G401.6 (cell line): ENCODE measurements at regions not wholly inside any gene's neighbourhood (a gene's known extent, or its start where the extent isn't known, plus 50 kb on each side); places are given as distances from the start of the nearest gene placed in this dataset.
"Not testable (repeated sequence)": the region's sequence is repeated elsewhere in the genome, so short reads cannot be mapped to it uniquely, and the experiment has no call there.

Experiments
- FAIRE-seq: peaks from 2 replicates; lab custom pipeline; 2012; peaks lifted over from hg19 to GRCh38; lab: Jason Lieb, UNC

DNA sequence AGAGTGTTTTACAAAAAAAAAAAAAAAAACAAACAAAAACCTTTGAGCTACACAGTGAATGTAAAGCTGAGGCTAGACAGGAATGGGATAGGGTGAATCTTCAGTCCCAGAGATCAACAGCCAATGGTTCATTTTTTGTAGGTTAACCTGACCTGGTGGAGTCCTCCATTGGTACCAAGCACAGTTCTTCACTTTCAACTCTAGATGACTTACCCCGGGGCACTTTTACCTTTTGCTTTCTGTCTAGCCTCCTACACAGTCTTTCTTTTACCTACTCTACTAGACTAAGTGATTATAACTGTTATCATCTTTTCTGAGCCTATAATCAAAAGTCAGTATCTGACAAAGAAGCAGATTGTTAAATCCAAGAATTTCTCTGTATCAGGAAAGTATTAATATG lies 50.9 kb downstream of the ANXA2R start:
- FAIRE-seq, result no peak

DNA sequence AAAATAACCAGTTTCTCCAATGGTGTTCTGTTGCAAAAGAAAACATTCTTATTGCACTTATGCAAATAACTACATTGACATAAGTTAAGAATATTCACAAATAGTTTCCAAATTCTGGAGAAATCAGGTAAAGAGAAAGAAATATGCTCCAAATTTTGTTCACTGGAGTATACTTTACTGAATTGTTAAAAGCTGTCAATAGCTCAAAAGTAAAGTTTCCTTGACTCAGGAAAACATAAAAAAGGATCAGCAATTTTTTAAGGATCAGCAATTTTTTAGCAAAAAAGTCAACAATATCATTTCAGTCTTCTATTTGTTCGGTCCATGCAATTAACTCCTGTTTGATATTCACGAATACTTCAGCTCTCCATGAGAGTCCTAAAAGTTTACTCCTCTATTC lies 51.6 kb downstream of the ANXA2R start:
- FAIRE-seq, result no peak

DNA sequence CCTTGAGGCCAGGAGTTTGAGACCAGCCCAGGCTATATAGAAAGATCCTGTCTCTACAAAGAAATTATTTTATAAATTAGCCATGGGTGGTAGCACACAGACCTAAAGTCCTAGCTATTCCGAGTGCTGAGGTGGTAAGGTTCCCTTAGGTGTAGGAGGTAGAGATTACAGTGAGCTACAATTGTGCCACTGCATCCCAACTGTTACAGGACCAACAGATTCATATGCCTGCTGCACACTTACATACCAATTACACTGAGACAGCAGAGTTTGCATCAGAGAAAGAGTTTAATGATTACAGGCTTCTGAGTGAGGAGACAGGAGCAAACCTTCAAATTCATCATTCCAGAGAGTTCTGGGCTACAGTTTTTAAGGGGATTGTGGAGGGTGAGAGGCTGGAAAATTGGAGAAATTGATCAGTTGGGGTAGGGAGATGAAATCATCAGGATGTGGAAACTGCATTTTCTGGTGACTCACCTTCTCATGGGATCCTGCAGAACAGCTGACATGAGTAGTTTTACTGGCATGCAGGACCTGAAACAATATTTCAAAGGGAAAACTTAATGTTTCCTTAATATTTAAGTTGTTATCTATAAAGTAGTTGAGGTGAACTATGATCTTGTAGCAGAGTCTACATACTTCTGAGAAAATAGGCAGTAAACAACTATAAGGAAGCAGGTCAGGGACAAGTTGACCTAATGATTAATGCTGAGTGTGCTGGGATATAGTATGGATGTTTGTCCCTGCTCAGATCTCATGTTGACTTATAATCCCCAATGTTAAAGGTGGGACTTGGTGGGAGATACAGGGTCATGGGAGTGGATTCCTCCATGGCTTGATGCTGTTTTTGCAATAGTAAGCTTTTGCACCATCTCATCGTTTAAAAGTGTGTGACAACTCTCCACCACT lies 54.7 kb downstream of the ANXA2R start:
- FAIRE-seq, result no peak

DNA sequence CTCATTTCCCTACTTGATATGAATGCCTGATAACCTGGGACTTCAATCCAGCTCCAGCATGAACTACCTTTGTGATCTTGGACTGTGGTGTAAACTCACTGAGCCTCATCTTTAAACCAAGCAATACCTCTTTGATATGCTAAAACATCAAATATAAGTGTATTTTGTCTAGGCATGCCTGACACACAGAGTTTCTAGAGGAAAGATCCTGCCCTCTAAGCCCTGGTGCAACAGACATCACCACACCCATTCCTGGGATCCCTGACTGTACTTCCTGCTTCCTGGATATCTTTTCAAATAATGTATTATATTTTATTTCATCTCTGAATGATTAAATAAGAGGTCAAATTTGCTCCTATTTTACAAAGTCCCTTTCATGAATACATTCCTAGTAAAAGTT lies 55.8 kb downstream of the ANXA2R start:
- no peak for FAIRE-seq

DNA sequence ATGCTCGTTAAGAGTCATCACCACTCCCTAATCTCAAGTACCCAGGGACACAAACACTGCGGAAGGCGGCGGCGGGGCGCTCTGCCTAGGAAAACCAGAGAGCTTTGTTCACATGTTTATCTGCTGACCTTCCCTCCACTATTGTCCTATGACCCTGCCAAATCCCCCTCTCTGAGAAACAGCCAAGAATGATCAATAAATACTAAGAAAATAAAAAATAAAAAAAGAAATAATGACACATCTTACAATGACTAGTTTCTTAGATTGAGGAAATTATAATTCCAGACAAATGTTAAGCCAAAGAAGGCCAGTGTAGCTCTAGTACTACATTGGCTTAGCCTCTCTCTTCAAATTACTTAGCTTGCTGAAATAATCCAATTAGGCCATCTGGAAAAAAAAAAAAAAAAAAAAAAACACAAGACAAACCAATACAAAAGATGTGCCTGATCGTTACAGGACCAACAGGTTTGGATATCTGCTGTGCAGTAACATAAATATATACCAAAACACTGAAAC lies 58.0 kb downstream of the ANXA2R start:
- no peak for FAIRE-seq

DNA sequence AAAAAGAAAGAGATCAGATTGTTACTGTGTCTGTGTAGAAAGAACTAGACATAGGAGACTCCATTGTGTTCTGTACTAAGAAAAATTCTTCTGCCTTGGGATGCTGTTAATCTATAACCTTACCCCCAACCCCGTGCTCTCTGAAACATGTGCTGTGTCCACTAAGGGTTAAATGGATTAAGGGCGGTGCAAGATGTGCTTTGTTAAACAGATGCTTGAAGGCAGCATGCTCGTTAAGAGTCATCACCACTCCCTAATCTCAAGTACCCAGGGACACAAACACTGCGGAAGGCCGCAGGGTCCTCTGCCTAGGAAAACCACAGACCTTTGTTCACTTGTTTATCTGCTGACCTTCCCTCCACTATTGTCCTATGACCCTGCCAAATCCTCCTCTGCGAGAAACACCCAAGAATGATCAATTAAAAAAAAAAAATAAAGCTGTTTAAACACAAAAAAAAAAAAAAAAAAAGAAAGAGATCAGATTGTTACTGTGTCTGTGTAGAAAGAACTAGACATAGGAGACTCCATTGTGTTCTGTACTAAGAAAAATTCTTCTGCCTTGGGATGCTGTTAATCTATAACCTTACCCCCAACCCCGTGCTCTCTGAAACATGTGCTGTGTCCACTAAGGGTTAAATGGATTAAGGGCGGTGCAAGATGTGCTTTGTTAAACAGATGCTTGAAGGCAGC lies 58.6 kb downstream of the ANXA2R start:
- FAIRE-seq, result not testable (repeated sequence)

DNA sequence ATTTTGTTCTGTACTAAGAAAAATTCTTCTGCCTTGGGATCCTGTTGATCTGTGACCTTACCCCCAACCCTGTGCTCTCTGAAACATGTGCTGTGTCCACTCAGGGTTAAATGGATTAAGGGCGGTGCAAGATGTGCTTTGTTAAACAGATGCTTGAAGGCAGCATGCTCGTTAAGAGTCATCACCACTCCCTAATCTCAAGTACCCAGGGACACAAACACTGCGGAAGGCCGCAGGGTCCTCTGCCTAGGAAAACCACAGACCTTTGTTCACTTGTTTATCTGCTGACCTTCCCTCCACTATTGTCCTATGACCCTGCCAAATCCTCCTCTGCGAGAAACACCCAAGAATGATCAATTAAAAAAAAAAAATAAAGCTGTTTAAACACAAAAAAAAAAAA lies 59.1 kb downstream of the ANXA2R start:
- not testable (repeated sequence) for FAIRE-seq

DNA sequence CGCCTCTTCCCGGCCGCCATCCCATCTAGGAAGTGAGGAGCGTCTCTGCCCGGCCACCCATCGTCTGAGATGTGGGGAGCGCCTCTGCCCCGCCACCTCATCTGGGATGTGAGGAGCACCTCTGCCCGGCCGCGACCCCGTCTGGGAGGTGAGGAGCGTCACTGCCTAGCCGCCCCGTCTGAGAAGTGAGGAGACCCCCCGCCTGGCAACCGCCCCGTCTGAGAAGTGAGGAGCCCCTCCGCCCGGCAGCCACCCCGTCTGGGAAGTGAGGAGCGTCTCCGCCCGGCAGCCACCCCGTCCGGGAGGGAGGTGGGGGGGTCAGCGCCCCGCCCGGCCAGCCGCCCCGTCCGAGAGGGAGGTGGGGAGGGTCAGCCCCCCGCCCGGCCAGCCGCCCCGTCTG lies 59.7 kb downstream of the ANXA2R start:
- FAIRE-seq, result not testable (repeated sequence)

DNA sequence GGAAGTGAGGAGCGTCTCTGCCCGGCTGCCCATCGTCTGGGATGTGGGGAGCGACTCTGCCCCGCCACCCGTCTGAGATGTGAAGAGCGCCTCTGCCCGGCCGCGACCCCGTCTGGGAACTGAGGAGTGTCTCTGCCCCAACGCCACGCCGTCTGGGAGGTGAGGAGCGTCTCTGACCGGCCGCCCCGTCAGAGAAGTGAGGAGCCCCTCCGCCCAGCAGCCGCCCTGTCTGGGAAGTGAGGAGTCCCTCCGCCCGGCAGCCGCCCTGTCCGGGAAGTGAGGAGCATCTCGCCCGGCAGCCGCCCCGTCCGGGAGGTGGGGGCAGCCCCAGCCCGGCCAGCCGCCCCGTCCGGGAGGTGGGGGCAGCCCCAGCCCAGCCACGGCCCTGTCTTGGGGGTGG lies 60.9 kb downstream of the ANXA2R start:
- not testable (repeated sequence) for FAIRE-seq

DNA sequence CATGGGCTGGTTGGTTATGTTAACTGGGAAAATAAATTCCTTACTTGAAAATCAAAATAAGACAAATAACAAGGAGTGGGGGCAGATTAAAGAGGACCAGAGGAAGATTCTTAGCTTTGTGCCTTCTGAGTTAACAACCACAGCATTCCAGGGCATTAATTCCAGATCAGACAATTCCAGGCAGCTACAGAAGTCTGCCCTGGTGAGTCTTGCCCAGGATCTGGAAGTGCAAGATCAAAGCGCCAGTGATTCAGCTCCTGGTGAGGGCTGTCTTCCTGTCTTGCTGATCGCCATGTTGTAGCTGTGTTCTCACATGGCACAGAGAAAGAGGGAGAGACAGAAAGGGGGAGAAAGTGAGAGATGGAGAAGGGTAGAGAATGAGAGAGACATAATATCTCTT lies 65.6 kb downstream of the ANXA2R start:
- no peak for FAIRE-seq

DNA sequence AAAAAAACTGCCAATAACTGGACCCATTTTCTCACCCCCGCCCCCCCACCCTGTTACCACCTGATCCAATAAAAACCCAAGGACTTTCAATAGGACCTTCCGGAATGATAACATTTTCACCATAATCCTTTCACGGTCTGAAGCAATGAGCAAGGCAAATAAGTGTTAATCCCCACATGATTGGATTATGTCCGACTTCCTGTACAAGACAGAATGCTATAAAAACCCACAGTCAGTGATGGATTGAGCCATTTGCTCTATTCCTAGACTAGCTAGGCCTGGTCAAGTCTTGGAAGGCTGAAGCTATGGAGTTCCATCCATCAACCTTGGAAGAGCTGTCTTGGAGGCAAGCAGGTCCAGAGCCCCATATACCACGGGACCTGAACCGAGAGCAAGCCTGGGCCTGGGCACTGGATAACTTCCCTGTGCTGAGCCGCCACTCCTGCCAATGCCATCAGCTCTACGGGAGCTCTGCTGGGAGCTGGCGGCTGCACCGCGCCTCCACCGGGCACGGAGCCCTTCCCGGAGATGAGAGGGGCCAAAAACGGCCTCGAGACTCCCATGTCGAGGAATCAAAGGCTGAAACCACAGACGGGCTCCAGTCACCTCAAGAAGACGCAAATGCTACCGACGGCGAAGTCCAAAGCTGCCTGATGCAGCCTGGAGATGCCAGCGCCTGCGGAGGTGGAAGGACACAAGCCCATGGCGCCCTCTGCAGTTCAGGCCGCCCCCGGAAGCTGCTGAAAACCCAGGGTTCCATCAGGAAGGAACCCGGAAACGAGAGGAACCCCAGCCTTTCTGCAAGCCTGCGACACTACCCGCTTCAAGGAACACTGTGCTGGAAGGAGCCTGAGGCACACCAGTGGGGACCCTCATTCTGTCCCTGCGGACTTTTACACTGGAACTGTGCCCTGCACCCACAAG lies 69.2 kb downstream of the ANXA2R start:
- no peak for FAIRE-seq

DNA sequence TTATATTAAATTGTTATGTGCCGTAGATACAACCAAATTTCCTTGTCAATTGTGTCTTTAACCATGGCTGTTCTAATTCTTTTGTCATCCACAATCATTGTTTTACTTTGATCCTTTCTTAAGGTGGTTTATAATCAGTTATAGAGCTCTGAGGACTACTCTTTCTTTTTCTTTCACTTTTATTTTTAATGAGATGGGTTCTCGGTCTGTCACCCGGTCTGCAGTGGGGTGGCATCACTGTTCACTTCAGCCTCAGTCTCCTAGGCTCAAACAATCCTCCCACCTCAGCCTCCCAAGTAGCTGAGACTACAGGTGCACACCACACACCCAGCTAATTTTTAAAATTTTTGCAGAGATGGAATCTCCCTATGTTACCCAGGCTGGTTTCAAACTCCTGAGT lies 74.2 kb downstream of the ANXA2R start:
- FAIRE-seq, result no peak

DNA sequence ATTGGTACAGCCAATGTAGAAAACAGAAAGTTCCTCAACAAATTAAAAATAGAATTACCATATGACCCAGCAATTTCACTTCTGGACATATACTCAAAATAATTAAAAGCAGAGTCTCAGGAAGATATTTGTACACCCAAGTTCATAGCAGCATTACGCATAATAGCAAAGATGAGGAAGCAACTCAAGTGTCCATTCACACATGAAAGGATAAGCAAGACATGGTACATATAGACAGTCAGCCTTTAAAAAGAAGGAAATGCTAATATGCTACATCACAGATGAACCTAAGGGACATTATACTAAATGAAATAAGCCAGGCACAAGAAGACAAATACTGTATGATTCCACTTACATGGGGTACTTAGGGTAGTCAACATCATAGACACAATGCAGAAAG lies 76.7 kb downstream of the ANXA2R start:
- no peak for FAIRE-seq

DNA sequence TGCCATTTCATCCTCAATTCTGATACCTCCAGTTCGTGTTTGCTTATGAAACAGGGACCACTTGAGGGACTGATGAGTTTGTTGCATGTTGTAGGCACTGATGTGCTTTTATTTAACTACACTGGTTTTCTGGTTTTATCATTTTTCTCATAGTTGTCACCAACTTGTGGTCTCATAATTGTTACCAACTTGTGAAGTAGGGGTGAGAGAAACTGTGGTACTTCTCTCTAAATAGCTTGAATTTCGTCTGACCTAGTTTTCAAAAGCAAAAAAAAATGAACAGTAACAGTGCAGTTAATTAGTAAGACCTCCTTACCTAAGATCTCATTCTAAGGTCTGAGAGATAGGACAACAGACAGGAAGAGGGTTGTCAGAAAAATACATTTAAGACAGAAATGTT lies 78.0 kb downstream of the ANXA2R start:
- FAIRE-seq, result no peak

DNA sequence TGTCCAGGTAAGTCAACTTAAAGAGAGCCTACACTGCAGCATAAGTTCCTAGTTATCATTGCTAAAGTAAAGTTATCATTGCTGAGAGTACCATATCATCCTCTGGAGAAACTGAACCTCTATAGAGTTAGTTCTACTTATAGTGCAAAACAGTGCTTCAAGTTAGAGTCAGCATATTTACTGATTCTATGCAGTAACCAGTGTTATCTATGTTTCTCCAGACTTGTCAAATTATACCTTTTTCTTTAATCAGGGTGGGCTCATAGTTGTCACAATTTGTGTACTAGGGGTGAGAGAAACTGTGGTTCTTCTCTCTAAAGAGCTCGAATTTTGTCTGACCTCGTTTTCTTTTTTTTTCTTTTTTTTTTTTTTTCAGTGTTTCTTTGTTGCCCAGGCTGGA lies 79.6 kb downstream of the ANXA2R start:
- FAIRE-seq, result no peak

DNA sequence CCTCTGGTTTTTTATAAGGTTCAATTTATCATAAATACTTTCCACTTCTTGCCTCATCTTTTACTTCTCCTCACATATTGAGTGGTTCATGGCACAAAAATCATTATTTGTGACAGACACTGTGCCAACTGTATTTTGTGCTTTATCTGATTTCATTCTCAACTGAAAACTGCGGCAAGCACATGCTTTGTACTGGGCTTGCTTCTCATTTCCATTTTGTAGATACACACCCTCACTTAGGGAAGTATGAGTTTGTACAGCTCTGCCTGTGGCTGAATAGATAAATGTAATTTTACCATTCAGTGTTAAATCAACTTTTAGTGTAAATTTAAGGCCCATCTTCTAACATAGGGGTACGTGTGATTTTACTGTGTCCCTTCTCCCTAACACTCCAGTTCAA lies 83.6 kb downstream of the ANXA2R start:
- FAIRE-seq, result no peak

DNA sequence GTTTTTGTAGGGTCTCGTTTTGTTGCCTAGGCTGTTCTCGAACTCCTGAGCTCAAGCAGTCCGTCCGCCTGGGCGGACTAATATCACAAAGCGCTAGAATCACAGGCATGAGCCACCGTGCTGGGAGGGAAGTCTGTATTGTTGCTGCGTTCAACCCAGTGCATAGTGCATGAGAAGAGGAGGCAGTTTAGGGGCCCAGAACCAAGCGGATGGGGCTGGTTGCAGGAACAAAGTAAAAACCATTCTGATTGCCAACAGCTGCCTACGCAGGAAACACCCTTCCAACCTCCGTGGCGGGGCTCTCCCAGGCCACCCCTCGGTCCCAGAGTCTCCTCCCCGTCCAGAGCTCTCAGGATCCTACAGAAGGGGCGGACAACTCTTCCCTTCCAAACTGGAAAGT lies 87.1 kb downstream of the ANXA2R start:
- no peak for FAIRE-seq

DNA sequence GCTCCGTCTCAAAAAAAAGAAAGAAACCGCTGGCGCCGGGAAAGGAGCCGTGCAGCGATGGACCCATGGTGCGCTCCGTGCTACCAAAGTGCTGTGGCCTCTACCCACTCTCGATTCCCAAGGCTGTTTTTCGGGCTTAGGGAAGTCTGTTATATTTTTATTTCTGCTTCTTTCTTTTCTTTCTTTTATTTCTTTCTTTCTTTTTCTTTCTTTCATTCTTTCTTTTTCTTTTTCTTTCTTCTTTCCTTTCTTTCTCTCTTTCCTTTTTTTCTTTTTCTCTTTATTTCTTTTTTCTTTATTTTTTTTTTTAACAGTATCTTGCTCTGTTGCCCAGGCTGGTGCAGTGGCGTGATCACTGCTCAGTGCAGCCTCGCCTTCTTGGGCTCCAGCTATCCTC lies 87.5 kb downstream of the ANXA2R start:
- FAIRE-seq, result no peak

DNA sequence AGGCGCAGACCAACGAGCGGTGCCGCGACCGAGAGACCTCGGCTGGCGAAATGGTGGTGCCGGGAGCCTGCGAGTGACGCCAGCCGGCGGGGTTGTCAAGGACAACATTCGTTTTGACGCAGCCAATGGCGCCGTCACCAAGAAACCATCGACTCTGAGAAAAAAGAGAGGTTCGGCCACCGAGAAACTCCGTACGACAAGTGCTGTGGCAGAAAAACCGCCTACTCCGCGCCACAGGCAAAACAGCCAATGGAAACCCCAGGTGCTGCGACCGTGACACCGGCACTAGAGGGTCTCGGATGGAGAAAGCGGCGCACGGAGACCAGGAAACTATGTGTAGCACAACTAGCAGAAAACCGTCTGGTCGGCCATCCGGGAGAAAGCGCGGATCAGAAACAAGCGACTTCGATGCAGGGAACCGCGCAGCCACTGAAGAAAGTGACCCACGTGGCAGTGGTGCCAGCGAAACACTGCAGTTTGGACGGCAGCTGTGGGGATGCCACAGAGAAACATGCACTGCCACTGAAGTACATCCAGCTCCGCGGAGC lies 88.8 kb downstream of the ANXA2R start:
- no peak for FAIRE-seq

DNA sequence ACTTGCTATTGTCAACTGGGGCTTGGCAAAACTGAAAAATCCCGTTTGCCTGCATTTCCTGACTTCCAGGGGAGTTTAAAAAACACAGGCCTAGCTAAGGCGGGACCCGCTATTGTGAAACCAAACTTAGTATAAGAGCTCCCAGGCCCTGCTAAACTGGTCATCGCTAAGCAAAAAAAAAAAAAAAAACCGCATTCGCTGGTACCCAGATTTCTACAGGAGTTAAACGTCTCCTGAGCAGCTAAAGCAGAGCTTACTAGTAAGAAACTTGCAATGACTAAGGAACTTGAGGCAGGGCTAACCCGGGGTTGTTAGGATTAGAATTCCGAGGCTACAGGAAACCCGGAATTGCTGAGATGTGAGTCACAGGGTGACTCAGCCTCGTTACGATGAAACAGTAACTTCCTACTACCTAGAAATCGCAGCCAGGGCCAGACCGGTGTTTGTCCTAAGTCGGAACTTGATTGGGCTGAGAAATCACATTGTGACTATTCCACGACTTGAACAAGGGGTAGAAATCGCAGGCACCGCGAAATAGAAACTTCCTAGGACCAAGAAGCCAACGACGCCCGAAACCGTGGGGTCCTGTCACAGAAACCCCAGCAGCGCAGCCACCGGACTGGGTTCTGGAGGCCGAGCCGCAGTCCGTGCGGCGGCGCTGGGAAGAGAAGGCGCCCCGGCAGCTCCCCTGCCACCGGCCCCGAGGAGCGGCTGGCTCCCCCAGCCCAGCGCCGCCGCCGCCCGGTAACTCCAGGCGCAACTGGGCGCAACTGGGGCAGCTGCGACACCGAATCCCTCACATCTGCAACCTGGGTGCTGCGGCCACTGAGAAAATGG lies 89.4 kb downstream of the ANXA2R start:
- FAIRE-seq, result no peak

DNA sequence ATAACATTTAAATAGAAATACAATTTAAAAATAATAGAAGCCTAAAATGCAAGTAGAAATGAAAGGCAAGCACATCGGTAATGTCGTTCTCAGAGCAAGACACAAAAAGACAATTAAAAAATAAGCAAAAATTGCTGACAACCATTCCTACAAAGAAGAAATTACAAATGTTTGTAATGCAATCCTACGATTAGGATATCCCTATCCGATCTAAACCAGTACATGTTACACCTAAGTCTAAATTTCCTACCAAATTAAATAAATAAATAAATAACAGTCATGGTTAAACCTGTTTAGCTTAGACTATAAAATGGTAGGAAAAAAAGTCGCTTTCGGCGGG lies 90.0 kb downstream of the ANXA2R start:
- no peak for FAIRE-seq
